ENCODE measurements at regions not wholly inside any gene's neighbourhood (a gene's known extent, or its start where the extent isn't known, plus 50 kb on each side); places are given as distances from the start of the nearest gene placed in this dataset.

DNA sequence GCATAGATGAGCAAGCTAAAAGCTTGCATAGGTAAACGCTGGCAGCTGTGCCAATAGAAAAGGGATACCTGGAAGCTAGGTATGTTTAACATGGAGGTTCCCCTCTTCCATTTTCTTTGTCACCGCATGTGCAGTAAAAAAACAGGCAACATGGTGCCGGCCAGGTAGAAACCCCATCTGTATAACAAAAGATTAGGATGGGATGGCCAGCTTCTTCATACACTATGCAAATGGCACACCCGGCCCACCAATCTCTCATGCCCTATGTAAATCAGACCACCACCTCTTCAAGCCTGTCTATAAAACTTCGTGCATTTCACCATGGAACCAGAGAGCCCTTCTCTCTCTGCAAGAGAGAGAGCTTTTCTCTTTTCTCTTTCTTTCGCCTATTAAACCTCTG is 224.3 kb upstream of the P2RY1 start:
- H3K27me3 ChIP-seq (replicated peaks in 2 of 5; ENCODE audit: control insufficient read depth in 4 of 5, insufficient read depth in 5 of 5, low read length in 4 of 5): no peaks in the 10 kb centered on the region
- peaks cover 0 to 1% (median 0%) of the 10 kb centered on the region in 5 experiments for H3K9me3 ChIP-seq (ENCODE audit: control extremely low read depth in 1 of 5, control insufficient read depth in 4 of 5, insufficient read depth in 2 of 5, low read depth in 1 of 5, low read length in 4 of 5)
- H3K4me3 ChIP-seq (ENCODE audit: control insufficient read depth in 1 of 7, extremely low read depth in 1 of 7, insufficient read depth in 4 of 7, low read depth in 2 of 7, low read length in 6 of 7): no peak overlapping the region
- CTCF ChIA-PET: interaction anchor here (1.4 kb wide), 1 partner anchor 226 kb away, joined by 3 read pairs; no protein-coding TSS in a partner anchor
- no peak overlapping the region for H3K27ac ChIP-seq (ENCODE audit: insufficient read depth in 1 of 2, low read depth in 1 of 2, low read length in 2 of 2, poor library complexity in 1 of 2, severe bottlenecking in 2 of 2)
- DNase-seq: no peak
- no peaks in the 10 kb centered on the region for H3K4me1 ChIP-seq (ENCODE audit: control extremely low read depth in 1 of 4, control insufficient read depth in 4 of 4, insufficient read depth in 4 of 4, low read length in 3 of 4)
- no peaks in the 10 kb centered on the region for H3K36me3 ChIP-seq (ENCODE audit: control insufficient read depth in 4 of 4, insufficient read depth in 4 of 4, low read length in 3 of 4)
- POLR2A ChIA-PET: no interaction called here
- WGBS (ENCODE audit: insufficient coverage): 94% methylated on average over 5 of the region's 6 CpGs

DNA sequence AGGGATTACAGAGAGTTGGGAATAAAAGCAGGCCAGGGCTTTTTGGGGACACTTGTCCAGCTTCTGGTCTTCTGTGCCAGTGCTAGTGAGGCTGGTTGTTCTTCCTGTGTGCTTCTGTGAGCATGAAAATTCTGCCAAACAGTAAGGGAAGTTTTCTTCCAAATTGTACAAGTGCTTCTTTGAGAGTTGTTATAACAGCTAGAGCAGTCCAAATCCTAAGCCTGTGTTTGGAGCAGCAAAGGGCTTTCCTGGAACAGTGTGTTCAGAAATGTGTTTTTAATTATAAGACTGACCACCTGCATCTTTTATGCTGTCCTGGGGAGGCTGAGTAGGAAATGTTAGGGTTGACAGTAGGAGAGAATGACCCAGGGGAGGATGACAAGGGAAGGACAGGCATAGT is 223.0 kb upstream of the P2RY1 start:
- H3K4me1 ChIP-seq (ENCODE audit: control extremely low read depth in 1 of 4, control insufficient read depth in 4 of 4, insufficient read depth in 4 of 4, low read length in 3 of 4): no peaks in the 10 kb centered on the region
- no peaks in the 10 kb centered on the region for H3K36me3 ChIP-seq (ENCODE audit: control insufficient read depth in 4 of 4, insufficient read depth in 4 of 4, low read length in 3 of 4)
- no peak overlapping the region for H3K27ac ChIP-seq (ENCODE audit: insufficient read depth in 1 of 2, low read depth in 1 of 2, low read length in 2 of 2, poor library complexity in 1 of 2, severe bottlenecking in 2 of 2)
- no peak overlapping the region for H3K4me3 ChIP-seq (ENCODE audit: control insufficient read depth in 1 of 7, extremely low read depth in 1 of 7, insufficient read depth in 4 of 7, low read depth in 2 of 7, low read length in 6 of 7)
- DNase-seq: no peak
- POLR2A ChIA-PET: no interaction called here
- CTCF ChIA-PET: no interaction called here
- peaks cover 0 to 1% (median 0%) of the 10 kb centered on the region in 5 experiments for H3K9me3 ChIP-seq (ENCODE audit: control extremely low read depth in 1 of 5, control insufficient read depth in 4 of 5, insufficient read depth in 2 of 5, low read depth in 1 of 5, low read length in 4 of 5)
- no peaks in the 10 kb centered on the region for H3K27me3 ChIP-seq (replicated peaks in 2 of 5; ENCODE audit: control insufficient read depth in 4 of 5, insufficient read depth in 5 of 5, low read length in 4 of 5)

DNA sequence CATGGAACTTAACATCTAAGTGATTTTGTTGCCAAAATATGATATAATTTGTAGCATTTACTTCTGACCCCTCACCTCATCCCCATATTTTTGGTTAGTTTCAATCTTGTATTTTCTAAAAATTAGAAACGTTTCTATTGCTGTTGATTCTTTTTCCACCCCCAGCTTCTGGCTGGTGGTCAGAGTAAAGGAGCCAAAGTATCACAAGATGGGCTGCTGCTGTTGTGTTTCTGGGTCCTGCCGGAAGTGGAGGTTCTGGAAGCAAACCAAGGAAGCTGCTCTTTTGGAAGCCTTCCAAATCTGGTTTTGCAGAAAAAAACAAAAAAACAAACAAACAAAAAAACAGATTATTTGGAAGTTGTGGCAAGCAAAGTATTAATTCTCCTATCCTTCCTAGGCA is 221.1 kb upstream of the P2RY1 start:
- no peak overlapping the region for H3K27ac ChIP-seq (ENCODE audit: insufficient read depth in 1 of 2, low read depth in 1 of 2, low read length in 2 of 2, poor library complexity in 1 of 2, severe bottlenecking in 2 of 2)
- no peak overlapping the region for H3K4me3 ChIP-seq (ENCODE audit: control insufficient read depth in 1 of 7, extremely low read depth in 1 of 7, insufficient read depth in 4 of 7, low read depth in 2 of 7, low read length in 6 of 7)
- no CpG with 5 or more reads among the region's 2 CpGs for WGBS (ENCODE audit: insufficient coverage)
- no peaks in the 10 kb centered on the region for H3K4me1 ChIP-seq (ENCODE audit: control extremely low read depth in 1 of 4, control insufficient read depth in 4 of 4, insufficient read depth in 4 of 4, low read length in 3 of 4)
- CTCF ChIA-PET: interaction anchor here (0.8 to 0.9 kb wide), 2 partner anchors 9 to 11 kb away, joined by 3 read pairs; no protein-coding TSS in a partner anchor
- DNase-seq: no peak
- POLR2A ChIA-PET: interaction anchor here (0.5 kb wide), 1 partner anchor 110 kb away, joined by 3 read pairs; no protein-coding TSS in a partner anchor
- peaks cover 0 to 1% (median 0%) of the 10 kb centered on the region in 5 experiments for H3K9me3 ChIP-seq (ENCODE audit: control extremely low read depth in 1 of 5, control insufficient read depth in 4 of 5, insufficient read depth in 2 of 5, low read depth in 1 of 5, low read length in 4 of 5)
- no peaks in the 10 kb centered on the region for H3K36me3 ChIP-seq (ENCODE audit: control insufficient read depth in 4 of 4, insufficient read depth in 4 of 4, low read length in 3 of 4)
- no peaks in the 10 kb centered on the region for H3K27me3 ChIP-seq (replicated peaks in 2 of 5; ENCODE audit: control insufficient read depth in 4 of 5, insufficient read depth in 5 of 5, low read length in 4 of 5)

DNA sequence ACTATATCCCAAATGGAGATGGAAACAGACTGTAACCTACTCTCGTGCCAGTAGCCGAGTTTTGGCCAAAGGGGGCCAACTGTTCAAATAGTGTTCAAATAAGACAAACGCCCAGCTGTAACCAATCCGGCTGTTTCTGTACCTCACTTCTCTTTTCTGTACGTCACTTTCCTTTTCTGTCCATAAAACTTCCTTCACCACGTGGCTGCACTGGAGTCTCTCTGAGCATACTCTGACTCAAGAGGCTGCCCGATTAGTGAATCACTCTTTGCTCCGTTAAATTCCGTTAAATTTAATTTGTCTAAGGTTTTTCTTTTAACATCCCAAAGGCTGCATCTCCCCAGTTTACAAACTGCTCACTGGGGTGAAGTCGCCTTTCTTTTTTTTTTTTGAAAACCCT is 219.2 kb upstream of the P2RY1 start:
- 84% methylated on average over 9 of the region's 10 CpGs for WGBS (ENCODE audit: insufficient coverage)
- H3K4me1 ChIP-seq (ENCODE audit: control extremely low read depth in 1 of 4, control insufficient read depth in 4 of 4, insufficient read depth in 4 of 4, low read length in 3 of 4): no peaks in the 10 kb centered on the region
- H3K27ac ChIP-seq (ENCODE audit: insufficient read depth in 1 of 2, low read depth in 1 of 2, low read length in 2 of 2, poor library complexity in 1 of 2, severe bottlenecking in 2 of 2): no peak overlapping the region
- H3K4me3 ChIP-seq (ENCODE audit: control insufficient read depth in 1 of 7, extremely low read depth in 1 of 7, insufficient read depth in 4 of 7, low read depth in 2 of 7, low read length in 6 of 7): no peak overlapping the region
- POLR2A ChIA-PET: no interaction called here
- H3K9me3 ChIP-seq (ENCODE audit: control extremely low read depth in 1 of 5, control insufficient read depth in 4 of 5, insufficient read depth in 2 of 5, low read depth in 1 of 5, low read length in 4 of 5): peaks cover 0 to 1% (median 0%) of the 10 kb centered on the region in 5 experiments
- H3K36me3 ChIP-seq (ENCODE audit: control insufficient read depth in 4 of 4, insufficient read depth in 4 of 4, low read length in 3 of 4): no peaks in the 10 kb centered on the region
- no peak for DNase-seq
- no peaks in the 10 kb centered on the region for H3K27me3 ChIP-seq (replicated peaks in 2 of 5; ENCODE audit: control insufficient read depth in 4 of 5, insufficient read depth in 5 of 5, low read length in 4 of 5)
- CTCF ChIA-PET: no interaction called here

DNA sequence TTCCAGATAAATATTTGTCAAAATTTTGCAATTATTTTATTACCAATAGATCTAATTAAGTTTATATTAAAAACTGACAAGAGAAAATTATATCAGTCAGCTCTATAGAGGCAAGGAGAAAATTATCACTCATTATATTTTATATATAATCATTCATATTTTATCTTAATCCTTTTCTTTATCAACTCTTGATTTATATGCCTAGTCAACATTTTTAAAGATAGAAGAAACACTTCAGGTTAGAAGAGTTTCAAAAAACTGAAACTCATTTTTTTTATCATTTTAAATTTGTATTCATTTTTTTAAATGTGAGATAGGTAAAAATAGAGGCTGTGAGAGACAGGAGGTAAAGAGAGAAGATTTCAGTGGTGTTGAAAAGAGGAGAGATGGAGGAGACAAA is 217.3 kb upstream of the P2RY1 start:
- no peaks in the 10 kb centered on the region for H3K27me3 ChIP-seq (replicated peaks in 2 of 5; ENCODE audit: control insufficient read depth in 4 of 5, insufficient read depth in 5 of 5, low read length in 4 of 5)
- ChIA-PET POLR2A (no interaction called here), CTCF (no interaction called here)

DNA sequence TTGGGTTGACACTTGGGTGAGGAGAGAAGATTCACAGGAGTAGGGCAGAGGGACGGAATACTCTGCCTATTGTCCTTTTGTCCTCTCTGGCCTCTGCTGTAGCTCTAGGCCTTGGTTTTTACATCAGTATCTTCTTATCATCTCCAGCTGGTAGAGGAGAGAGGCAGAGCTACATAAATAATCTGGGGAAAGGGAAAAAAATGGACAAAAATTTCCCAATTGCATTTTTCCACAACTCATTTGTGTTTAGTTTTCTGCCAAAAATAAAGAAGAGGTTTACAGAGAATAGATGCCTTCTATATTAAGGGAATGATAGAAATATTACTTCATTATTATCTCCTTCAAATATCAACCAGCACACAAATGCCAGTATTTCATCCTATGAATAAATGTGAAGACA is 216.4 kb upstream of the P2RY1 start:
- Histone ChIP-seq H3K4me3 (ENCODE audit: control insufficient read depth in 1 of 7, extremely low read depth in 1 of 7, insufficient read depth in 4 of 7, low read depth in 2 of 7, low read length in 6 of 7) (no peak overlapping the region), H3K27me3 (replicated peaks in 2 of 5; ENCODE audit: control insufficient read depth in 4 of 5, insufficient read depth in 5 of 5, low read length in 4 of 5) (no peaks in the 10 kb centered on the region), H3K36me3 (ENCODE audit: control insufficient read depth in 4 of 4, insufficient read depth in 4 of 4, low read length in 3 of 4) (no peaks in the 10 kb centered on the region), H3K27ac (ENCODE audit: insufficient read depth in 1 of 2, low read depth in 1 of 2, low read length in 2 of 2, poor library complexity in 1 of 2, severe bottlenecking in 2 of 2) (no peak overlapping the region), H3K9me3 (ENCODE audit: control extremely low read depth in 1 of 5, control insufficient read depth in 4 of 5, insufficient read depth in 2 of 5, low read depth in 1 of 5, low read length in 4 of 5) (peaks cover 0 to 1% (median 0%) of the 10 kb centered on the region in 5 experiments), H3K4me1 (ENCODE audit: control extremely low read depth in 1 of 4, control insufficient read depth in 4 of 4, insufficient read depth in 4 of 4, low read length in 3 of 4) (peaks cover 0 to 5% (median 2%) of the 10 kb centered on the region in 4 experiments)
- POLR2A ChIA-PET: no interaction called here
- no peak for DNase-seq
- 80% methylated on average over 1 of the region's 1 CpG for WGBS (ENCODE audit: insufficient coverage)
- CTCF ChIA-PET: no interaction called here

More for the DNA sequence above, 217.3 kb upstream of the P2RY1 start:
- no peak for DNase-seq
- Histone ChIP-seq H3K36me3 (ENCODE audit: control insufficient read depth in 4 of 4, insufficient read depth in 4 of 4, low read length in 3 of 4) (no peaks in the 10 kb centered on the region), H3K4me3 (ENCODE audit: control insufficient read depth in 1 of 7, extremely low read depth in 1 of 7, insufficient read depth in 4 of 7, low read depth in 2 of 7, low read length in 6 of 7) (no peak overlapping the region), H3K27ac (ENCODE audit: insufficient read depth in 1 of 2, low read depth in 1 of 2, low read length in 2 of 2, poor library complexity in 1 of 2, severe bottlenecking in 2 of 2) (no peak overlapping the region), H3K4me1 (ENCODE audit: control extremely low read depth in 1 of 4, control insufficient read depth in 4 of 4, insufficient read depth in 4 of 4, low read length in 3 of 4) (no peaks in the 10 kb centered on the region), H3K9me3 (ENCODE audit: control extremely low read depth in 1 of 5, control insufficient read depth in 4 of 5, insufficient read depth in 2 of 5, low read depth in 1 of 5, low read length in 4 of 5) (peaks cover 0 to 1% (median 0%) of the 10 kb centered on the region in 5 experiments)

DNA sequence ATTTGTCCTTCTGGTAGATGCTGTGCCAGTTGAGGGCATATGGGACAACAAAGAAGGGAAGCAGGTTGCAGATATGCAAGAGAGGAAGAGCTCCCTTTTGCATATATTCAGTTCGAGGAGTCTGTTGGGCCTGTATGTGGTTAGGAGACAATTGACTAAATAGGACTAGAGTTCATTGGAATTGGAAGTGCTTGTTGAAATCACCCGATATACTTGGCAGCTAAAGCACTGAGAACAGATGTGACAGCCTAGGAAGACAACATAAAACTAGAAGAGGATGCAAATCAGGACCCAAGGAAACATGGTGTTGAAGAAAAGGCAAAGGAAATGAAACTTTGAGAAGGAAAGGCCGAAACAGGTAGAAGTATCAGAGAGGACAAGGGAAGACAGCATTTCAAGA is 215.2 kb upstream of the P2RY1 start:
- DNase-seq: no peak
- H3K36me3 ChIP-seq (ENCODE audit: control insufficient read depth in 4 of 4, insufficient read depth in 4 of 4, low read length in 3 of 4): no peaks in the 10 kb centered on the region

More for the DNA sequence above, 215.2 kb upstream of the P2RY1 start:
- H3K9me3 ChIP-seq (ENCODE audit: control extremely low read depth in 1 of 5, control insufficient read depth in 4 of 5, insufficient read depth in 2 of 5, low read depth in 1 of 5, low read length in 4 of 5): peaks cover 0 to 1% (median 0%) of the 10 kb centered on the region in 5 experiments
- peaks cover 0 to 10% (median 4%) of the 10 kb centered on the region in 4 experiments for H3K4me1 ChIP-seq (ENCODE audit: control extremely low read depth in 1 of 4, control insufficient read depth in 4 of 4, insufficient read depth in 4 of 4, low read length in 3 of 4)
- CTCF ChIA-PET: no interaction called here
- H3K4me3 ChIP-seq (ENCODE audit: control insufficient read depth in 1 of 7, extremely low read depth in 1 of 7, insufficient read depth in 4 of 7, low read depth in 2 of 7, low read length in 6 of 7): no peak overlapping the region
- H3K27ac ChIP-seq (ENCODE audit: insufficient read depth in 1 of 2, low read depth in 1 of 2, low read length in 2 of 2, poor library complexity in 1 of 2, severe bottlenecking in 2 of 2): no peak overlapping the region
- WGBS (ENCODE audit: insufficient coverage): 100% methylated on average over 3 of the region's 3 CpGs
- POLR2A ChIA-PET: no interaction called here
- H3K27me3 ChIP-seq (replicated peaks in 2 of 5; ENCODE audit: control insufficient read depth in 4 of 5, insufficient read depth in 5 of 5, low read length in 4 of 5): no peaks in the 10 kb centered on the region
